Hepatocyte (in vitro differentiated cells): ENCODE measurements at regions not wholly inside any gene's neighbourhood (a gene's known extent, or its start where the extent isn't known, plus 50 kb on each side); places are given as distances from the start of the nearest gene placed in this dataset.

ENCODE experiments used
- DNase-seq: peaks from one replicate; pipeline ENCODE4 v3.0.0-alpha.2; 2016; ENCODE audit warnings: low spot score
- H2AFZ ChIP-seq: fragments of 200-600 bp; sonication (generic); 2 replicates; pipeline ENCODE4 v1.6.0; 2016; ENCODE audit warnings: antibody characterized with exemption, mild to moderate bottlenecking
- H3K27ac ChIP-seq: fragments of 200-600 bp; sonication (generic); 2 replicates; pipeline ENCODE4 v1.5.1; 2016; ENCODE audit warnings: mild to moderate bottlenecking
- H3K27me3 ChIP-seq: fragments of 200-600 bp; sonication (generic); 2 replicates; pipeline ENCODE4 v1.6.1; 2016
- H3K36me3 ChIP-seq: fragments of 200-600 bp; sonication (generic); replicated peaks from 2 replicates; pipeline ENCODE4 v1.5.1; 2016; ENCODE audit warnings: low read depth; ENCODE audit not compliant: insufficient read depth
- H3K4me1 ChIP-seq: fragments of 200-600 bp; sonication (generic); 2 replicates; pipeline ENCODE4 v1.5.1; 2016; ENCODE audit warnings: mild to moderate bottlenecking, moderate library complexity; ENCODE audit not compliant: insufficient read depth
- H3K4me2 ChIP-seq: fragments of 200-600 bp; sonication (generic); 2 replicates; pipeline ENCODE4 v1.6.0; 2016
- H3K4me3 ChIP-seq: fragments of 200-600 bp; sonication (generic); 2 replicates; pipeline ENCODE4 v1.5.1; 2016; ENCODE audit warnings: mild to moderate bottlenecking
- H3K79me2 ChIP-seq: fragments of 200-600 bp; sonication (generic); 2 replicates; pipeline ENCODE4 v1.6.0; 2017; ENCODE audit warnings: mild to moderate bottlenecking
- H3K9me2 ChIP-seq: fragments of 200-600 bp; sonication (generic); replicated peaks from 2 replicates; pipeline ENCODE4 v1.6.0; 2017; ENCODE audit warnings: mild to moderate bottlenecking; ENCODE audit not compliant: insufficient read depth
- H3K9me3 ChIP-seq: fragments of 200-600 bp; sonication (generic); 2 replicates; pipeline ENCODE4 v1.5.1; 2016; ENCODE audit warnings: low read depth, mild to moderate bottlenecking
- H4K20me1 ChIP-seq: fragments of 200-600 bp; sonication (generic); 2 replicates; pipeline ENCODE4 v1.6.0; 2016; ENCODE audit warnings: mild to moderate bottlenecking; ENCODE audit not compliant: insufficient read depth, poor library complexity, severe bottlenecking
- CTCF ChIP-seq: fragments of 200-600 bp; sonication (generic); IDR thresholded peaks from 2 replicates; pipeline ENCODE4 v1.5.1; 2016; ENCODE audit warnings: antibody characterized with exemption, mild to moderate bottlenecking; ENCODE audit not compliant: poor library complexity
- EZH2 ChIP-seq: fragments of 200-600 bp; sonication (generic); IDR thresholded peaks from 2 replicates; pipeline ENCODE4 v1.6.1; 2016; ENCODE audit warnings: antibody characterized with exemption, mild to moderate bottlenecking, borderline replicate concordance
- EZH2phosphoT487 ChIP-seq: fragments of 200-600 bp; sonication (generic); IDR thresholded peaks from one replicate; pipeline ENCODE4 v1.6.1; 2018; ENCODE audit warnings: antibody characterized with exemption, mild to moderate bottlenecking, low read depth, moderate library complexity; ENCODE audit not compliant: unreplicated experiment, severe bottlenecking
- WGBS: methylation state at CpG from one replicate; pipeline ENCODE4 v1.1.6; 2016; ENCODE audit warnings: low lambda C conversion rate; ENCODE audit errors: missing lambda C conversion rate; 5-methylcytosine and 5-hydroxymethylcytosine counted together

DNA sequence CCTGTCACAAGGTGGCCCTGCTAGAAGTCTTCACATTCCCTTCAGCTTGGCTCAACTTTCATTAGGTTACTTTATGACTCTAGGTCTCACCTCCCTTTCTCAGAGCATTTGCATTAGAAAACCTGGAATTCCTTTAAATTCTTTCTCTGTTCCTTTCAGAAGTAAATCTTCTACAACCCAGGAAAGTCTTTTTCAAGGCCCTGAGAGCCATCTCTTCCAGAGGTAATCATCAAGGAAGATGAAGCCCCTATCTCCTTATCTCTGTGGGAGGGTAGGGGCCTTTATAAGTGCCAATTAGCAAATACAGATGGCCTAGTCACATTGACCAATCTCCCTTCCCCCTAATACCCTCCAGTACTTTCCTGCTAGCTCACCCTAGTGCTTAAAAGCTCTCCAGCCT lies 848.0 kb upstream of the FAM98A start:
- no peaks in the 10 kb centered on the region for H3K27me3 ChIP-seq
- H3K4me3 ChIP-seq, result no peak overlapping the region
- H3K9me3 ChIP-seq, result no peaks in the 10 kb centered on the region
- no peak overlapping the region for H2AFZ ChIP-seq
- no peak for DNase-seq
- no peaks in the 10 kb centered on the region for H3K9me2 ChIP-seq
- no peaks in the 10 kb centered on the region for H3K36me3 ChIP-seq
- no peak overlapping the region for H3K27ac ChIP-seq
- H4K20me1 ChIP-seq, result no peaks in the 10 kb centered on the region
- H3K79me2 ChIP-seq, result no peaks in the 10 kb centered on the region
- H3K4me1 ChIP-seq, result no peaks in the 10 kb centered on the region
- H3K4me2 ChIP-seq, result no peak overlapping the region
- TF ChIP-seq EZH2phosphoT487, result no peak
- TF ChIP-seq EZH2, result no peak
- TF ChIP-seq CTCF, result no peak

DNA sequence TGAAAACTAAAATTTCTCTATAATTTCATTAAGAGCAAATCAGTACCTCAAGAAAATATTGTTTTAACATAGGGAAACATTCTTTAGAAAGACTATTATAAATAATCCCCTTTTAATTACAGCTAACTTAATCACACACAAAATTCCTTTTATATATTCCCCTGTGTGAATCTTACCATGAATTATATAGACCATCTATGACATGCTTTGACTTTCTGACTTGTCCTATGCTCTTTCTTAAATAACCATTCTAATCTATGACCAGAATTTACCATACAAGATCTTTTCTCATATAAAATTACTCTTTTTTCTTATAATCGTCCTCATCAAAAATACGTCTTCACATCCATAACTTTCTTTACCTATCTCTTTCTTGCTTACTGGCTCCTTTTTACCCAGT lies 824.2 kb upstream of the FAM98A start:
- H3K4me1 ChIP-seq, result no peaks in the 10 kb centered on the region
- H3K4me2 ChIP-seq, result no peak overlapping the region
- H3K27ac ChIP-seq, result no peak overlapping the region
- H3K9me3 ChIP-seq, result no peaks in the 10 kb centered on the region
- H3K36me3 ChIP-seq, result no peaks in the 10 kb centered on the region
- H2AFZ ChIP-seq, result no peak overlapping the region
- H3K9me2 ChIP-seq, result no peaks in the 10 kb centered on the region
- H3K79me2 ChIP-seq, result no peaks in the 10 kb centered on the region
- 94% methylated on average over 2 of the region's 2 CpGs for WGBS
- TF ChIP-seq CTCF (no peak), EZH2 (no peak), EZH2phosphoT487 (no peak)
- H4K20me1 ChIP-seq, result no peaks in the 10 kb centered on the region
- H3K27me3 ChIP-seq, result no peaks in the 10 kb centered on the region
- DNase-seq, result no peak
- H3K4me3 ChIP-seq, result no peak overlapping the region

DNA sequence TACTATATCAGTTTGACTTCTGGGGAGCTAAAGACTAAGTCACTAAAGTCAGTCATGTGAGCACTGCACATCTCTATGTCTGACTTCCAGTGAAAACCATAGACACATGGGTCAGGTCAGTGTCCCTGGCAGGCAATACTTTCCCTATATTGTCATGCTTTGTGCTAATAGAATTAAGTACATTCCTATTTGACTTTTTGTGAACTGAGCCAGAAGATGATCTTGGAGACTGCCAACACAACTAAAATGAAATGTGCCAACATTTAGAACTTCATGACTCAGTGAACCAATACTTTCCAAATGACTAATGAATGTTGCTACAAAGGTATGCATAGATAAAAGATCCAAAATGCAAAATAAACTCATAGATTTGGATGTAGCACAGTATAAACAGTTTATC lies 820.8 kb upstream of the FAM98A start:
- no peaks in the 10 kb centered on the region for H3K36me3 ChIP-seq
- no peaks in the 10 kb centered on the region for H3K9me3 ChIP-seq
- no peaks in the 10 kb centered on the region for H3K79me2 ChIP-seq
- H2AFZ ChIP-seq, result no peak overlapping the region
- no peak overlapping the region for H3K4me2 ChIP-seq
- no peak overlapping the region for H3K27ac ChIP-seq
- TF ChIP-seq EZH2 (no peak), CTCF (no peak), EZH2phosphoT487 (no peak)
- no peaks in the 10 kb centered on the region for H3K4me1 ChIP-seq
- no peak overlapping the region for H3K4me3 ChIP-seq
- no peaks in the 10 kb centered on the region for H4K20me1 ChIP-seq
- H3K27me3 ChIP-seq, result no peaks in the 10 kb centered on the region
- no peak for DNase-seq
- no peaks in the 10 kb centered on the region for H3K9me2 ChIP-seq

DNA sequence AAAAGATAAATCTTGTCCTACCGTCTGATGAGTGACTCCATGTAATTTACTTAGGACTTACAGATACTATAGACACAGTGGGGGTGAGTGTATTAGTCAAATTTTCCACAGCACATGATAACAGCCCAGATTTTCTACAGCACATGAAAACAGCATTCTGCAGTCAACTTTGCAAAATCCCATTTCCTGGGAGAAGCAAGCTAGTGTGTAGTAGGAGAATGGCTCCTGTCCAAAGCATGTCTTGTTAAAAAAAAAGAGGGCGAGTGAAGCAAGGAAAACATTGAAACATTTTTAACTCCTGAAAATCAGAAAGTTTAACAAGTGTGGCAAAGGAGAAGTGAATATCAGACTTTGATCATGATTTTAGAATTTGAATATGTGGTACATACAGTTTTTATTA lies 817.8 kb upstream of the FAM98A start:
- DNase-seq, result no peak
- Histone ChIP-seq H3K79me2 (no peaks in the 10 kb centered on the region), H3K9me2 (no peaks in the 10 kb centered on the region), H3K4me3 (no peak overlapping the region), H3K27ac (no peak overlapping the region), H3K4me2 (no peak overlapping the region), H3K36me3 (no peaks in the 10 kb centered on the region), H3K4me1 (no peaks in the 10 kb centered on the region), H3K27me3 (no peaks in the 10 kb centered on the region), H2AFZ (no peak overlapping the region), H3K9me3 (no peaks in the 10 kb centered on the region), H4K20me1 (no peaks in the 10 kb centered on the region)
- TF ChIP-seq EZH2 (no peak), CTCF (no peak), EZH2phosphoT487 (no peak)
- 83% methylated on average over 2 of the region's 2 CpGs for WGBS
